ENCODE measurements at regions not wholly inside any gene's neighbourhood (a gene's known extent, or its start where the extent isn't known, plus 50 kb on each side); places are given as distances from the start of the nearest gene placed in this dataset.
A peak's percentile ranks its signal among the peaks of the same experiment; 100 is the strongest.

DNA sequence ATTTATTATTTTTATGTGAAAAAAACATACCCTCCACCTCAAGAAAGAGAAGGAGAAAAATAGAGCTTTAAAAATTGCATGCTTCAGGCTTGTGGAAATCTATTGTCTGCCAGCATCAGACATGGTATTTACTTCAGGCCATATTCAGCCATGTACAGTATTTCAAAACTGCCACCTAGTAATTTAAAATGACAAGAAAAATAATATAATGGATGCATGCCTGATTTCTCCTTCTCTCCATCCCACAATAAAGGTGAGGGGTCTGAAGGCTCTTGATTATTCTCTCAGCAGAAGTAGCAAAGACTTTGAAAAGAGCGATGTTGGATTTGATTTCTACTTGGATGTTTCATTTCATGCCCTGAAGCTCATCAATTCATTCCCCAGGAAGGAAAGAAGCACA, 250.7 kb downstream of the TBC1D4 start:
- no peak for DNase-seq

DNA sequence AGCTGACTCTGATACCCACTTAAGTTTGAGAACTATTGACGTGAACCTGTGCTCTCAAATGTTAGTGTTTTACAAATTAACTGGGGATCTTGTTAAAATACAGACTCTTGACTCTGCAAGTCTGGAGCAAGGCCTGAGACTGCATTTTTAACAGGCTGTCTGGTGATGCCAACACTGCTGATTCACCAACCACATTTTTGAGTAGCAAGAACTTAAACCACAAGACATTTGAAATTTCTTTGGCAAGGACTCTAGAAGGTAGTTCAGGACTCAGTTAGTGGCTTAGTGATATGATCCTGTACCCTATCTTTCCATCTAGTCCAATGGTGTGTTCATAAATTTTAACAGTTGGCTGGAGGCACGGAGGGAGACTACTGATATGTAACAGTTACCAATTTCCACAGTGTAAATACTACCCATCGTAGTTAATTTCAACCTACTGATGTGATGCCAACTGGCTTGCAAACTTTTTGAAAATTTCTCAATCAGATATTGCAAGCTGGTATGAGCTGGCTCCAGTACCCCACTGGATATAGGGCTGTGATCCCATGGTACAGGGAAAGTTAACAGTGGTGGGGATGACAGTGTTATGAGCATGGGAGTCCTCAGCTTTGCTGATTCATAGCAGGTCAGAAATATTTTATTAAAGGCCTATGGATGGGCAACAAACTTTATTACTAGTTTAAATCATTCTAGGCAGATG, 255.1 kb downstream of the TBC1D4 start:
- DNase-seq = no peak

DNA sequence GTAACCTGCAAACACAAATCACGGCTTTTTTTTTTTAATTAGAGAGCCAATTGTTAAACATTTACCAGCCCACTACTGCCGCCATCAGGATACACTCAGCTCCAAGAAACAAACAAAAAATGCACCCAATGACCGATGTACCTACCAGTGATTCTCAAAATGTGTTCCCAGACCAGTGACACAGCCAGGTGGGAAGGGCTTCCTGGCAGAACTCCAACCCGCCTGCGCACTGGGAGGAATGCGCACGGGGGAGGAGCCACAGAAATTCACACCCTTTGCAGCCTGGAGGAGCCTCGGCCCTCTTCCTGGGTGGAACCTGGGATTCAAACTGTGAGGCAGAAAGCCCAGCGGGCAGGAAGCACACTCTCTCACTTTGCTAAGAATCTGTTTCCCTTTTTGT, 255.9 kb downstream of the TBC1D4 start:
- DNase-seq = no peak

- DNase-seq = no peak
These were observed 256.5 kb downstream of the TBC1D4 start for GRCh38 chr13:75225288-75226032.

DNA sequence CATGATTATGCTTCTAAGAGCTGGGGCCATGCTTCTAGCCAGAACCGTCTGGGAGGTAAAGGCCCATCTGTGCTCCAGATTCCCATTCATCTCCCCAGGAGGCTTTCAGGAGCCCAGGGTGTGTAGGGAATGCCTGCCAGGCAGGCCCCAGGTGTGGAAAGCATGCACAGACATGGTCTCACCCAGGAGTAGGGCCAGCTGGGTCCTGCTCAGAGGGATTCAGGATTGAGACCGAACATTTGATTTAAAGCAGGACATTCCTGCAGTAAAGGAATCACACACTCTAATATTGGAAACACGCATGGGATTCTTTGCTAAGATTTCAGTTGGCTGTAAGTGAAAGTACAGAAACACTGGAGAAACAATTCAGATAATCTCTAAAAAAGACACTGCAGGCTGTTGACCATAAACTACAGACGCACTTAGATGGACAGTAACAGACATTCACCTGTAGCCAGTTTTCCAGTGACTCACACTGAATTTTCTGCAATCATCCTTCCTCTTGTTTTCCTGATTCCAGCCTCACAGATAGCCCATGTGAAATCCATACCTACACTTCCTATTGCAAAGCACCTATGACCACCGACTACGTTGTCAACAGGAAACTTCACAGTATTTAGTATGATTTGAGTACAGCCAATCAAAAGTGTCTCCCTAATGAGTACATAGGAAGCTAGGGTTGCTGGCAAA, 257.8 kb downstream of the TBC1D4 start:
- DNase-seq = no peak

DNA sequence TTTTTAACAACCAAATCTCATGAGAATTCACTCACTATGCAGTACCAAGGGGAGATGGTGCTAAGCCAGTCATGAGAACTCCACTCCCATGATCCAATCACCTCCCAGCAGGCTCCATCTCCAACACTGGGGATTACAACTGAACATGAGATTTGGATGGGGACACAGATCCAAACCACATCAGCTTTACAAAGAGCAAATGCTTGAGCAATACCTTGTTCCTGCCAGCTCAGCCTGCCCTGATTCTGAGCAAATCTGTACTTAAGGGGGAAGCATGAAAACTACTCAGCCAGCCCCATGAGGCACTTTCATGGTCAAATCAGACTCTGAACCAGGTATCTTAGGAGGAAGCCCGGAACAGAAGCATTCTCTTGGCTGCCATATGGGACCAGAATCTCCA, 259.9 kb downstream of the TBC1D4 start:
- DNase-seq = no peak

GRCh38 chr13:75220861-75221260, 261.1 kb downstream of the TBC1D4 start:
- DNase-seq = no peak

GRCh38 chr13:75220238-75220542, 261.8 kb downstream of the TBC1D4 start:
- DNase-seq = no peak

DNA sequence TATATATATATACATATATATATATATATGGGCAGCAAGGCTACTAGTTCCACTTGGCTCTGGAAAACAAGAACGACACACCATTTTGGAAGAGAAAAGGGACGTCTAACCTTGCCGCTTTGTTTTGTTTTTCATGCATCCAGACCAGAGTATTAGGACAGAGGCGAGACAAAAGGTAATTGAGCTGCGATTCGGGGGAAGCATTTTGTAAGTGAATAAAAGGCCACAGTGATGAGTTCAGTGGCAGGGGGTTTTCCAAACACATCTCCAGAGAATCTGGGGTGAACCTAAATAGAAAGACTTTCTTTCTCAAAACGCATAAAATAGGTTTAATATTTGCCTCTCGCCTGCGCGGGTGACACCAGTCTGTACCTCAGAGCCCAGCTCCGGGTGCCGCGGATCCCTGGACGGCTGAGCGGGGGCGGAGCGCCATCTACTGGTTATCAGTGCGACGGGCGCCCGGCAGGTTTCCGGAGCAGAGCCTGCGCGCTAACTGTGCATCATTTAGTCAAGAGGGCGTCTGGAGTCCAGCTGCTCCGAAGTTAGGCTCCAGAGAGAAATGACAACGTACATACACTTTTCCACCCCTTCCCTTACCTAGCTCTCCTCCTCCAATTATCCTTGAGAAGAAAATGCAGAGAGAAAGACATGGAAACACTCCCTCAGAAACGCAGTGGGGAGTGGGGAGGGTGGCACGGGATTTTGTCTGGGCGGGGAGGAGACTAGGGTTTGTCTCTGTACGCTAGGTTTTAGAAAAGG, 262.3 kb downstream of the TBC1D4 start:
- peak; percentile 65 for DNase-seq

- no peak for DNase-seq
These were observed 264.0 kb downstream of the TBC1D4 start for GRCh38 chr13:75217949-75218348.

DNA sequence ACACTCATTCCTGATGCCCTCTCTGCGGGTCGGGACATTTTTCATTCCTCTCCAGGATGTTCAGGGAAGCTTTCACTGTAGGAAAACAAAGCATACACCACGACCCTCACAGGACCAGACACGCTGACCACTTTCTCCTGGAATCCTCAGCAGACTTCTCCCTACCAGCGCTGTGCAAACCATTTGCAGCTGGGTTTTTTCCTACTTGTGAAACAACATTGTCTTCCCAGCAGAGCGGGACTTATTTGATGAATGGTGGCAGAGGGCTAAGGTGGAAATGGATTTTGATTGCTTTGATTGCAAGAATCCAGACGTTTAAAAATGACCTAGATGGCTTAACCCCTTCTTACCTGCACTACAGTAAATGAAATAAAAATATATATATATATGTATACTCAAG, 265.9 kb downstream of the TBC1D4 start:
- DNase-seq = no peak

- DNase-seq = no peak
These were observed 267.1 kb downstream of the TBC1D4 start for GRCh38 chr13:75214846-75215245.

DNA sequence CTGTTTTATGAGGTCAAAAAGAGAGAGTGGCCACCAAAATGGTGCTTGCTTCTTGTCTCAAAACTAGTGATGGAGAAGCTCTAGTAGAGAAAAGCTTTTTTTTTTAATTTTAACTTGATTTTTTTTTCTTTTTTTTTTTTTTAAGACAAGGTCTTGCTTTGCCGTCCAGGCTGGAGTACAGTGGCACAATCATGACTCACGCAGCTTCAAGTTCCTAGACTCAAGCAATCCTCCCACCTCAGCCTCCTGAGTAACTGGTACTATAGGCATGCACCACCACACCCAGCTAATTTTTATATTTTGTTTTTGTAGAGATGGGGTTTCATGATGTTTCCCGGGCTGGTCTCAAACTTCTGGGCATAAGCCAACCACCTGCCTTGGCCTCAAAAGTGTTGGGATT, 279.0 kb downstream of the TBC1D4 start:
- DNase-seq = no peak

DNA sequence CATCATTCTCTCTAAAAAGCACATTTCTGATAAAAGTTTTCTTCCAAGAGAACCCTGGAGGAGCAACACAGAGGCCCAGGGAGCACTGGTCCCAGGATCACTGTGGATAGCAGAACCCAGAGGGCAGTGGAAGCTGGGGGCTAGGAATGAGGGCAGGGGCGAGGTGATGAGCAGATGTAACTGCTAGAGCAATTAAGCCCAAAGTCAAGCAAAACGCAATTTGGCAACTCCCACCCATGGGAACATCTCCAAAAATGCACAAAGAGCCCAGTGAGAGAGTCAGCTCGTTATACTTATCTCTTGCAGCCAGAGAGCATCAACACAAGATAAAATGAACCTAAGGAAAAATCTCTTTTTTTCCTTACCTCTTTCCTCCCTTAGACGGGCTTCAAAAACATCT, 284.2 kb downstream of the TBC1D4 start:
- no peak for DNase-seq

GRCh38 chr13:75196147-75196837, 285.7 kb downstream of the TBC1D4 start:
- DNase-seq = no peak

DNA sequence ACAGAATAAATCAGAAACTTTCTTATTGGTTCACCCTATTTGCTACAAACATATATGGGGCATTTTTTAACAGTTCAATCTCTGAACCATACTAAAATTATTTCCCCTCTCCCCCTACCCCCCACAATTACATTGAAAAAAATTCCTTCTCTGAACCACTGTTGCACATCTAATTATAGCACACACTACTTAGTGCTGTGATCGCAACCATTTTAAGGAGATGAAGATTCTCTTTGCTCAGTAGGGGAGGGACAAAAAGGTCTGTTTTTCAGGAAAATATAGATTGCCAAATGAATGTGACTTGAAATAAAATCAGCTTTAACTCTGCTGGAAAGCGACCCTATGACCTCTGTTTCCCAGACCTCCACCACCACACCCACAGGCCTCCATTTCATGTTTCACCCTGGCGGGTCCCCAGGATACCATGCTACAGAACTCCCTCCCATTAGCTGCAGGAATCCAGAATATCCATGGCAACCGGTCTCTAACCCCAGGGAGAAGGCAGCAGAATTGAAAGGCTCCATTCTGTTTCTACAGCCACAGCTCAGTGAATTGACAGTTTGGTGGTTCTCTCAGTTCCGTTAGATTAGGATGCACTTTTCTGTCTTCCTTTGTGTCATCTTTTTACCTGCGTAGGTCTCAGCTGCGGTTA, 286.3 kb downstream of the TBC1D4 start:
- no peak for DNase-seq

- no peak for DNase-seq
These were observed 287.1 kb downstream of the TBC1D4 start for GRCh38 chr13:75194717-75195462.

GRCh38 chr13:75186379-75186778, 295.6 kb downstream of the TBC1D4 start:
- no peak for DNase-seq

DNA sequence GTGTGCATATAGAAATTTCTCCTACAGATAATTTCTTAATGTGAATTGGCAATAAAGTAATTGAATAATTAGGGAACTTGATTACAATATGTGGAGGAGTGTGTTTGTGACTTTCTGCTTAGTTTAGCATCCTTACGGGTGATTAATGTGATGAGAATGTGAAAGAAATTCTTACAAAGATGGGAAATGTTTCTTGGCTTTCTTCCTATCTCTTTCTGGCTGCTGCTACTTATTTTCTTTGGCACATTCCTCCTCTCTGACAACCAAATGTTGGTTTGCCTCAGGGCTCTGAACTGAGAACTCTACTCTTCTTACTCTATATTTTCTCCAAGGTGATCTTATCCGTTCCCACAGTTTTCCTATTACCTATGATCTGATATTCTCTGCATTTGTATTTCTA, 300.1 kb downstream of the TBC1D4 start:
- DNase-seq = no peak

DNA sequence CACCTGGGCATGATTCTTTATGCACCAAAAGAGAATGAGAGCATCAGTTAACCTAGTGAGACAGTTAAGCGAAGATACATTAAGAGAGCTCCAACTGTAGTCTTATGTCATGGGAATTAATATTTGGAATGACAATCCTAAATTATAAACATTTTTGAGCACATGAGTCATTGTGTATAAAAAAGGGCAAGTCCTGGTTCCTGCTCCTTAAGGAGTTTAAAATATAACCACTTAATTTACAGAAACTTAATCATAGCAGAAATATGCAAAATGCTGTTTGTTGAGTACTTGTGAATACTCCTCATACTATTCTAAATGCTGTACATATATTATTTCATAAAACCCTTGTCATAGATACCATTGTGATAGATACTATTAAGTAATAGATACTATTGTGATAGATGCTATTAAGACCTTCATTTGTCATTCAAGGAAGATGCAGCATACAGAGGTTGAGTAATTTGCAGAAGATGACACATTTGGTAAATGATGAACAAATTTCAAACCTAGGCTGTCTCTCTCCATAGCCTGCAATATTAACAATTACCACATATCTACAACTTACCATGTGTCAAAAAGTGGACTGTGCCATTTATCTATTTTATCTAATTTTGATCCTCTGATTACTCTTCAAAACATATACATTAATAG, 301.0 kb downstream of the TBC1D4 start:
- DNase-seq = no peak

DNA sequence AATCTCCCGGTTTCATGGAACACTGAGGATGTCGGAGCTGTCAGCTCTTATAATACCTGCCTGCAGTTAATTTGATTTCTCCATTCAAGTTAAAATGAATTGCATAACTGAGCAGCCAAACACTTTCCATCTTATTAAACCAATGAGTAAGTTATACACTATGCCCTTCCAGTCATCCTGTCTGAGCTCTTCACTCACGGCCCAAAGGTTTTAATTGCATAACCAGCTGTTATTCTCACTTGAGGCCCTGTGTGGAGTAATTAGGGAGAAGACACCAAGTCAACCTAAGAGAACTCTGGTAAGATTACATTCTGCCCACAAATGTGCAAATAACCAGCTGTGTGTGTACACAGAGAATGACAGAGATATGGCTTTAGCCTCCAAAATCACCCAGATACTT, 303.5 kb downstream of the TBC1D4 start:
- no peak for DNase-seq

All from RPMI8226 (cell line).